ENCODE measurements at regions not wholly inside any gene's neighbourhood (a gene's known extent, or its start where the extent isn't known, plus 50 kb on each side); places are given as distances from the start of the nearest gene placed in this dataset.

GRCh38 chr6:43915208-43915869 lies 145.3 kb downstream of the VEGFA start:
- DNase-seq: no peak

- no peak for DNase-seq
Observed at GRCh38 chr6:43914272-43915147, 144.5 kb downstream of the VEGFA start.

GRCh38 chr6:43913375-43914271 lies 143.6 kb downstream of the VEGFA start:
- DNase-seq: no peak

- DNase-seq: no peak
Observed at GRCh38 chr6:43912598-43913371, 142.8 kb downstream of the VEGFA start.

- DNase-seq: no peak
Observed at GRCh38 chr6:43912116-43912577, 142.1 kb downstream of the VEGFA start.

GRCh38 chr6:43911354-43912115 lies 141.5 kb downstream of the VEGFA start:
- DNase-seq: no peak

GRCh38 chr6:43910638-43911353 lies 140.8 kb downstream of the VEGFA start:
- no peak for DNase-seq

- DNase-seq: no peak
Observed at GRCh38 chr6:43910149-43910637, 140.2 kb downstream of the VEGFA start.

GRCh38 chr6:43909474-43910148 lies 139.6 kb downstream of the VEGFA start:
- no peak for DNase-seq

GRCh38 chr6:43907789-43908472 lies 137.9 kb downstream of the VEGFA start:
- no peak for DNase-seq

GRCh38 chr6:43907312-43907711 lies 137.3 kb downstream of the VEGFA start:
- no peak for DNase-seq

- DNase-seq: no peak
Observed at GRCh38 chr6:43904311-43905123, 134.5 kb downstream of the VEGFA start.

- DNase-seq: no peak
Observed at GRCh38 chr6:43903739-43904290, 133.8 kb downstream of the VEGFA start.

- DNase-seq: no peak
Observed at GRCh38 chr6:43901733-43902230, 131.8 kb downstream of the VEGFA start.

- DNase-seq: no peak
Observed at GRCh38 chr6:43900916-43901732, 131.1 kb downstream of the VEGFA start.

GRCh38 chr6:43900560-43900915 lies 130.5 kb downstream of the VEGFA start:
- no peak for DNase-seq

- no peak for DNase-seq
Observed at GRCh38 chr6:43899830-43900229, 129.8 kb downstream of the VEGFA start.
